ENCODE measurements at regions not wholly inside any gene's neighbourhood (a gene's known extent, or its start where the extent isn't known, plus 50 kb on each side); places are given as distances from the start of the nearest gene placed in this dataset.

DNA sequence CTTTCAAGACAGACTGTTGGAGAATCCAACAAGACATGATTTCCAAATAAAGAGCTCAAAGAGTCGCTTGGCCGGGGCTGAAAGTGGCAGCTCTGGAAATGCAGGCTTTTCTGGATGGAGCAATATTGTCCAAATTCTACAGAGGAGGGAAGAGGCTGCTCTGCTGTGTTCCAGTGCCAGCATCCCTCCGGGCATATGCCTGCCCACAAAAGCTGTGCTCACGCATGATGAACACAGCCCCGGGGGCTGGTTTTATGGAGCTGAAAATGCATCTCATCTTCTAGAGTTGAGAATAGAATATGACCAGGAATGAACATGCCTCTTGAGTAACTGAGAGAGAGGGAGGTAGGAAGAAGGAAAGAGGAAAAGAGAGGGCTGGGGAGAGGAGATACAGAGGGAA is 74.7 kb upstream of the TOX3 start:
- TF ChIP-seq CTCF (optimal IDR thresholded peaks at IDR 0.05 in 1 of 3, IDR thresholded peaks at IDR 0.05 in 1 of 3, conservative IDR thresholded peaks at IDR 0.05 in 1 of 3; ENCODE audit: extremely low read depth in 1 of 3, insufficient read depth in 2 of 3, low read length in 3 of 3) (no peak), EZH2 (IDR thresholded peaks at IDR 0.05; ENCODE audit: low read length) (no peak)

Data from keratinocyte (primary cell).